ENCODE measurements at regions not wholly inside any gene's neighbourhood (a gene's known extent, or its start where the extent isn't known, plus 50 kb on each side); places are given as distances from the start of the nearest gene placed in this dataset.

DNA sequence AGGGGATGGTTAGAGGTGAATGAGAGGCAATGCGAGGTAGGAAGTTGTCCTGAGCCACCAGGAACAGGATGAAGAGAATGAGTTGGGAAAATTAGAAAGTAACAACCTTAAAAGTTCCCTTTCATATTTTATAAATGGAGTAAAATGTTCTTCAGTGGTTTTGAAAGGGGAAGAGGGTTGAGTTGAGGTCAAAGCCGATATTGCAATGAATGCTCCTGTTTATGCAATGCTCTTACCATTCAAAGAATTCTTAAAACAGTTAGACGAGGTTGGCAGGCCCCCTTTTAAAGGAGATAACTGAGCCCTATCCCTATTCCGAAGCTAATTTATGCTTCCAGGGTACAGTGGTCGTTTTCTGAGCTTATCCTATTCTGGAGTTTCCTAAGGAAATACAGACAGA, 2110.3 kb upstream of the CELF4 start:
- H3K4me3 ChIP-seq (ENCODE audit: low read length in 2 of 2) = no peak overlapping the region
- H3K27ac ChIP-seq (ENCODE audit: low read depth in 2 of 2, low read length in 2 of 2) = no peak overlapping the region
- H3K9me3 ChIP-seq (ENCODE audit: control insufficient read depth in 2 of 2, low read length in 2 of 2) = no peaks in the 10 kb centered on the region
- H3K4me1 ChIP-seq (ENCODE audit: control insufficient read depth in 2 of 2, insufficient read depth in 2 of 2, low read length in 2 of 2) = no peaks in the 10 kb centered on the region
- H3K27me3 ChIP-seq (ENCODE audit: control insufficient read depth in 2 of 2, insufficient read depth in 2 of 2, low read length in 2 of 2) = no peaks in the 10 kb centered on the region
- H3K9ac ChIP-seq (ENCODE audit: low read depth in 1 of 2, low read length in 2 of 2) = no peak overlapping the region
- no peaks in the 10 kb centered on the region for H3K36me3 ChIP-seq (ENCODE audit: control insufficient read depth in 2 of 2, insufficient read depth in 2 of 2, low read length in 2 of 2)

DNA sequence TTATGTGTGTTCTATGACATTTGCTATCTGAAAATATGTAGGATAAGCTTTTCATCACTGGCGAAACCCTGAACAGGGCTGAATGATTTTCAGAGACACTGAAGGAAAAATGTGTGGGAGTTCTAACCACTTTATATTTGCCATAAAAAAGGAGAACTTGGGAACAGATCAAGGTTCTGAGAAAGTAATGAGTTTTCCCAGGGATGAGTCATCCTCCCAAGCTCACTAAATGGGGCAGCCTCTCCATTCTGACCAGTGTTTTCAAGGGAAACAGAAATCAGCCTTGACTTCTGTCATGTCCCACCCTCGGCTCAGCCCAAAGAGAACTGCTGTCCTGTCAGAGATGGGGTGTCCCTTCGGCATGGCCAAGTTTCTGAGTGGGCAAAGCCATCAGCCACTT, 2109.8 kb upstream of the CELF4 start:
- H3K4me3 ChIP-seq (ENCODE audit: low read length in 2 of 2) = no peak overlapping the region
- no peak overlapping the region for H3K27ac ChIP-seq (ENCODE audit: low read depth in 2 of 2, low read length in 2 of 2)
- H3K27me3 ChIP-seq (ENCODE audit: control insufficient read depth in 2 of 2, insufficient read depth in 2 of 2, low read length in 2 of 2) = no peaks in the 10 kb centered on the region
- H3K4me1 ChIP-seq (ENCODE audit: control insufficient read depth in 2 of 2, insufficient read depth in 2 of 2, low read length in 2 of 2) = no peaks in the 10 kb centered on the region
- no peaks in the 10 kb centered on the region for H3K9me3 ChIP-seq (ENCODE audit: control insufficient read depth in 2 of 2, low read length in 2 of 2)
- H3K36me3 ChIP-seq (ENCODE audit: control insufficient read depth in 2 of 2, insufficient read depth in 2 of 2, low read length in 2 of 2) = no peaks in the 10 kb centered on the region
- no peak overlapping the region for H3K9ac ChIP-seq (ENCODE audit: low read depth in 1 of 2, low read length in 2 of 2)

DNA sequence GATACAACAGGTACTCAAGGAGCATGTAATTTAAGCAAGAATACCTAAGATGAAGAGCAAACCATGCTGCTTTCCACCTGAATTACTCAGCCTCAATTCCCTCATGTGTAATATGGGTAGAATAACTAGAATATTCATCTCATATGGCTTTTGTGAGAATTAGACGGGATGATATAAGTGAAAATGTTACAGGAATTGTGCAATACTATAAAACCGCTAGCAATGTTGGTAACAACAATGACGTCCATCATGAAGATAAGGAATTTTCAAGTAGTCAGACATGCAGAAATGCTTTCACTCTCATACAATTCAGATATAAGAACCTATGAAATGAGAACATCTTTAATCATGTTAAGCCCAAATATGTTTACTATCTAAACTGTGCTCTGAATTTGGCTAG, 2106.6 kb upstream of the CELF4 start:
- H3K27ac ChIP-seq (ENCODE audit: low read depth in 2 of 2, low read length in 2 of 2) = no peak overlapping the region
- no peaks in the 10 kb centered on the region for H3K9me3 ChIP-seq (ENCODE audit: control insufficient read depth in 2 of 2, low read length in 2 of 2)
- no peak overlapping the region for H3K9ac ChIP-seq (ENCODE audit: low read depth in 1 of 2, low read length in 2 of 2)
- H3K4me3 ChIP-seq (ENCODE audit: low read length in 2 of 2) = no peak overlapping the region
- H3K36me3 ChIP-seq (ENCODE audit: control insufficient read depth in 2 of 2, insufficient read depth in 2 of 2, low read length in 2 of 2) = no peaks in the 10 kb centered on the region
- H3K27me3 ChIP-seq (ENCODE audit: control insufficient read depth in 2 of 2, insufficient read depth in 2 of 2, low read length in 2 of 2) = no peaks in the 10 kb centered on the region
- no peaks in the 10 kb centered on the region for H3K4me1 ChIP-seq (ENCODE audit: control insufficient read depth in 2 of 2, insufficient read depth in 2 of 2, low read length in 2 of 2)

DNA sequence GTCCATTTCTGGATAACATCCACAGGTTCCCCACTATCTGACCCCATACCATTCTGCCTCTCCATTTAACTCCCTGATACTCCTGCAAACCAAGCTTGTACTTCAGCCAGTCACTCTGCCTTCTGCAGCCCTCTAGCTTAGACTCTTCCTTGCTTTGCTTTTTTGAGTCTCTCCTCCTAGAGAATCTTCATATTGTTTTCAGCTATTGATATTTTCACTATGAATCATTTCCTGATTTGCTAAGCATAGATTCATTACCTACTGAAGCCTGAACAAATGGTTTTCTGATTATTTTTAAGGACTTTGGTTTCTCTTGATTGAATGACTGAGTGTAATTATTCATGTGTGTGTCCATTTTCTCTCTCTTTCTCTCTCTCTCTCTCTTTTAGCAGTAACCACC, 2102.3 kb upstream of the CELF4 start:
- no peaks in the 10 kb centered on the region for H3K36me3 ChIP-seq (ENCODE audit: control insufficient read depth in 2 of 2, insufficient read depth in 2 of 2, low read length in 2 of 2)
- no peaks in the 10 kb centered on the region for H3K27me3 ChIP-seq (ENCODE audit: control insufficient read depth in 2 of 2, insufficient read depth in 2 of 2, low read length in 2 of 2)
- H3K27ac ChIP-seq (ENCODE audit: low read depth in 2 of 2, low read length in 2 of 2) = no peak overlapping the region
- H3K4me1 ChIP-seq (ENCODE audit: control insufficient read depth in 2 of 2, insufficient read depth in 2 of 2, low read length in 2 of 2) = no peaks in the 10 kb centered on the region
- no peak overlapping the region for H3K4me3 ChIP-seq (ENCODE audit: low read length in 2 of 2)
- H3K9ac ChIP-seq (ENCODE audit: low read depth in 1 of 2, low read length in 2 of 2) = no peak overlapping the region
- no peaks in the 10 kb centered on the region for H3K9me3 ChIP-seq (ENCODE audit: control insufficient read depth in 2 of 2, low read length in 2 of 2)

DNA sequence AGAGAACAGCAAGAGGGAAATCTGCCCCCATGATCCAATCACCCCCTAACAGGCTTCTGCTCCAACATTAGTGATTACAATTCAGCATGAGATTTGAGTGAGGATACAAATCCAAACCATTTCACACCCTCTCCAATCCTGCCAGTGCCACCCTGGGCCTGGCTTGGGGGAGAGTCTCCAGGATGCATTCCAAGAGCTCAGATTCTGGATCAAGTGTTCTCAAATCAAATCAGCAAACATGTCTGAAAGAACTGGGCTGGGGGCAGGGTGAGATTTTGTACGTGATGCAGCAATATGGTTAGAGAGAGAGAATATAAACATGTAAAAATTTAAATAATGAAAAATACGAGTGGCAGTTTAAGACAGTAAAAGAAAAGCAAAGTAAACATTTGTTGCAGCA, 2100.9 kb upstream of the CELF4 start:
- Histone ChIP-seq H3K9me3 (ENCODE audit: control insufficient read depth in 2 of 2, low read length in 2 of 2) (no peaks in the 10 kb centered on the region), H3K36me3 (ENCODE audit: control insufficient read depth in 2 of 2, insufficient read depth in 2 of 2, low read length in 2 of 2) (no peaks in the 10 kb centered on the region), H3K4me3 (ENCODE audit: low read length in 2 of 2) (no peak overlapping the region), H3K9ac (ENCODE audit: low read depth in 1 of 2, low read length in 2 of 2) (no peak overlapping the region), H3K27ac (ENCODE audit: low read depth in 2 of 2, low read length in 2 of 2) (no peak overlapping the region), H3K4me1 (ENCODE audit: control insufficient read depth in 2 of 2, insufficient read depth in 2 of 2, low read length in 2 of 2) (no peaks in the 10 kb centered on the region), H3K27me3 (ENCODE audit: control insufficient read depth in 2 of 2, insufficient read depth in 2 of 2, low read length in 2 of 2) (no peaks in the 10 kb centered on the region)

DNA sequence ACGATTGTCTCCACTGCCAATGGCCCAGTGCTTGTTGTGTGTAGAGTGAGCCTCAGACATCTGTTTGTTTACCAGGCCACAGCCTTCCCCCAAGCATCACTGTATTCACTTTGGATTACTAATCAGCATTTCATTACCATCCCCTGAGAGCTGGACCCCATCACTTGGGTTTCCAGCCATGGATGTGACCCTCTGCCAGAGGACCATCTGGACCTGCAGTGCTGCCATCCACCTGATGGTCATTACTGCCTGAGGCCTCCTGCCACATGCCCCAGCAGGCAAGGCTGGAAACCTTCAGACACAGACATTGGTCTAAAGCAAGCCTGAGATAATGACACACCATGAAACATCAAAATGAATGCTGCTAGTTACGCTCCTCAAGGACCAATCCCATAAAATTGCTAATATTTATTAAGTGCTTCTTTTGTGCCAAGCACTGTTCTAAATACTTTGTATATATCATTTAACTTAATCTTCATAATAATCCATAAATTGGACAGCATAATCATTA, 2096.3 kb upstream of the CELF4 start:
- Histone ChIP-seq H3K27me3 (ENCODE audit: control insufficient read depth in 2 of 2, insufficient read depth in 2 of 2, low read length in 2 of 2) (no peaks in the 10 kb centered on the region), H3K4me1 (ENCODE audit: control insufficient read depth in 2 of 2, insufficient read depth in 2 of 2, low read length in 2 of 2) (no peaks in the 10 kb centered on the region), H3K9me3 (ENCODE audit: control insufficient read depth in 2 of 2, low read length in 2 of 2) (no peaks in the 10 kb centered on the region), H3K36me3 (ENCODE audit: control insufficient read depth in 2 of 2, insufficient read depth in 2 of 2, low read length in 2 of 2) (no peaks in the 10 kb centered on the region), H3K27ac (ENCODE audit: low read depth in 2 of 2, low read length in 2 of 2) (no peak overlapping the region), H3K4me3 (ENCODE audit: low read length in 2 of 2) (no peak overlapping the region), H3K9ac (ENCODE audit: low read depth in 1 of 2, low read length in 2 of 2) (no peak overlapping the region)

DNA sequence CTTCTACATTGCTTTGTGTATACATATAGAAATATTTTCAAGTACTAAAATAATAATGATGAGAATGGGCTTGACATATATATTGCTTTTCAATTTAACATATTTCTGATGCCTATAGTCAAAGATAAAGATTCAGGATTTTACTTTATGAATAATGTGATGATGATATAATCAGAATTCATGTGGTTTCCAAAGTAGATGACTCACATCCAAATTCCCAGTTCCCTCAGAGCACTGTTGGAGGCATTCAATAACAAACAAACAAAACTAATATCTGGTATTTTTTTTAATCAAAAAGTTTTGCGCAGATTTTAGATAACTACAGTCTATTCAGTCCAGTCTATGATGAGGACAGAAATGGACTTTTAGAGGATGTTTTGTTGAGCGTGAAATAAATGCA, 2094.5 kb upstream of the CELF4 start:
- no peaks in the 10 kb centered on the region for H3K36me3 ChIP-seq (ENCODE audit: control insufficient read depth in 2 of 2, insufficient read depth in 2 of 2, low read length in 2 of 2)
- H3K4me3 ChIP-seq (ENCODE audit: low read length in 2 of 2) = no peak overlapping the region
- no peaks in the 10 kb centered on the region for H3K4me1 ChIP-seq (ENCODE audit: control insufficient read depth in 2 of 2, insufficient read depth in 2 of 2, low read length in 2 of 2)
- H3K9me3 ChIP-seq (ENCODE audit: control insufficient read depth in 2 of 2, low read length in 2 of 2) = no peaks in the 10 kb centered on the region
- no peak overlapping the region for H3K27ac ChIP-seq (ENCODE audit: low read depth in 2 of 2, low read length in 2 of 2)
- H3K9ac ChIP-seq (ENCODE audit: low read depth in 1 of 2, low read length in 2 of 2) = no peak overlapping the region
- H3K27me3 ChIP-seq (ENCODE audit: control insufficient read depth in 2 of 2, insufficient read depth in 2 of 2, low read length in 2 of 2) = no peaks in the 10 kb centered on the region

DNA sequence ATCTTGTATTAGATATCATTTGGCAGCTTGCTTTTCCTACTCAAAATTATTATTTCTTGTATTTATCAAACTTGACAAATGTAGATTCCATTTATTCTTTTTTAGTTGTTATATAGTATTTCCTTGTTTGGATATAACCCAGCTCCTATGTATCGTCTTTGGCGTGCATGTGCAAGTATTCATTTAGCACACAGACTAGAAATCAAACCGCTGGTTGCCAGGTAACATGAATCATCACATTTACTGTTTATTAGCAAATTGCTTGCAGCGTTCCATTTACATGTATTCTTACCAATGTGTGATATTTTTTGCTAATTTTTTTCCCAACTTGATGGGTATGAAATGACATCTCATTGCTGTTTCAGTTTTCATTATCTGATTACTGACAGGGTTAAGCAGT, 2089.7 kb upstream of the CELF4 start:
- H3K27ac ChIP-seq (ENCODE audit: low read depth in 2 of 2, low read length in 2 of 2) = no peak overlapping the region
- H3K9ac ChIP-seq (ENCODE audit: low read depth in 1 of 2, low read length in 2 of 2) = no peak overlapping the region
- no peaks in the 10 kb centered on the region for H3K36me3 ChIP-seq (ENCODE audit: control insufficient read depth in 2 of 2, insufficient read depth in 2 of 2, low read length in 2 of 2)
- H3K27me3 ChIP-seq (ENCODE audit: control insufficient read depth in 2 of 2, insufficient read depth in 2 of 2, low read length in 2 of 2) = no peaks in the 10 kb centered on the region
- no peaks in the 10 kb centered on the region for H3K9me3 ChIP-seq (ENCODE audit: control insufficient read depth in 2 of 2, low read length in 2 of 2)
- H3K4me1 ChIP-seq (ENCODE audit: control insufficient read depth in 2 of 2, insufficient read depth in 2 of 2, low read length in 2 of 2) = no peaks in the 10 kb centered on the region
- no peak overlapping the region for H3K4me3 ChIP-seq (ENCODE audit: low read length in 2 of 2)

DNA sequence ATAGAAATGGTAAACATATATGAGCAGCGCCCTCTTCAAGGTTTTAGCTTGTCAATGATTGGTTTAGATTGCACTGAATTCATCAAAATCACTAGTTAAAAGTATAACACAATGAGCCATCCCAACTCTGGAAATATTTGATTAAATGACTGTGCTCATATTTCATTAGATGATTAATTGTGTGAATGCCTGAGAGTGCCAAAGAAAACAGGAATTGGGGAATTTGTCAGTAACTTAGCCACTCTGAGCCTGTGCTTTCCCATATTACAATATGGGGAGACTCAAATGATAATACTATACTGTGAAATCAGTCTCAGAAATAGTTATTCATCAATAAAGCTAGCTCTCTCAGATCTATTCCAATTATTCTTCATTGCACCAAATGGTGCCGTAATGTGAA, 2087.6 kb upstream of the CELF4 start:
- no peaks in the 10 kb centered on the region for H3K9me3 ChIP-seq (ENCODE audit: control insufficient read depth in 2 of 2, low read length in 2 of 2)
- H3K36me3 ChIP-seq (ENCODE audit: control insufficient read depth in 2 of 2, insufficient read depth in 2 of 2, low read length in 2 of 2) = no peaks in the 10 kb centered on the region
- no peaks in the 10 kb centered on the region for H3K4me1 ChIP-seq (ENCODE audit: control insufficient read depth in 2 of 2, insufficient read depth in 2 of 2, low read length in 2 of 2)
- H3K27ac ChIP-seq (ENCODE audit: low read depth in 2 of 2, low read length in 2 of 2) = no peak overlapping the region
- no peak overlapping the region for H3K9ac ChIP-seq (ENCODE audit: low read depth in 1 of 2, low read length in 2 of 2)
- H3K27me3 ChIP-seq (ENCODE audit: control insufficient read depth in 2 of 2, insufficient read depth in 2 of 2, low read length in 2 of 2) = no peaks in the 10 kb centered on the region
- no peak overlapping the region for H3K4me3 ChIP-seq (ENCODE audit: low read length in 2 of 2)

DNA sequence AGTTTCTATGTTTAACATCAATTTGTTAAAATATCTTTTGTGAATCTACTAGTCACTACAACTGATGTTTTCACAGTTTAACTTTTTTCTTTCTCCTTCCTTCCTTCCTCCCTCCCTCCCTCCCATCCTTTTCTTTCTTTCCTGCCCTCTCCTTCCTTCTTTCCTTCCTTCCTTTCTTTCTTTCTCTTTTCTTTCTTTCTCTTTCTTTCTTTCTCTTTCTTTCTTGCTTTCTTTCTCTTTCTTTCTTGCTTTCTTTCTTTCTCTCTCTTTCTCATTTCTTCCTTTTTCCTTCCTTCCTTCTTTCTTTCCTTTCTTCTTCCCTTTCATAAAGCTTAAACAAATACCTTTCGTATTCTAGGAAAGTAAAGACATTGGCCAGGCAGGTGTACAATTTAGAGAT, 2083.0 kb upstream of the CELF4 start:
- Histone ChIP-seq H3K27ac (ENCODE audit: low read depth in 2 of 2, low read length in 2 of 2) (no peak overlapping the region), H3K27me3 (ENCODE audit: control insufficient read depth in 2 of 2, insufficient read depth in 2 of 2, low read length in 2 of 2) (no peaks in the 10 kb centered on the region), H3K9ac (ENCODE audit: low read depth in 1 of 2, low read length in 2 of 2) (no peak overlapping the region), H3K4me3 (ENCODE audit: low read length in 2 of 2) (no peak overlapping the region), H3K36me3 (ENCODE audit: control insufficient read depth in 2 of 2, insufficient read depth in 2 of 2, low read length in 2 of 2) (no peaks in the 10 kb centered on the region), H3K9me3 (ENCODE audit: control insufficient read depth in 2 of 2, low read length in 2 of 2) (no peaks in the 10 kb centered on the region), H3K4me1 (ENCODE audit: control insufficient read depth in 2 of 2, insufficient read depth in 2 of 2, low read length in 2 of 2) (no peaks in the 10 kb centered on the region)
